GM18907 (cell line): ENCODE measurements at regions not wholly inside any gene's neighbourhood (a gene's known extent, or its start where the extent isn't known, plus 50 kb on each side); places are given as distances from the start of the nearest gene placed in this dataset.
"Not testable (repeated sequence)": the region's sequence is repeated elsewhere in the genome, so short reads cannot be mapped to it uniquely, and the experiment has no call there.

Experiments used
- ATAC-seq: cut with Tn5 transposase; IDR thresholded peaks from one replicate; pipeline ENCODE4 v1.9.1; 2021; ENCODE audit warnings: mild to moderate bottlenecking, moderate library complexity; ENCODE audit not compliant: unreplicated experiment

- ATAC-seq, result no peak
These were observed 157.1 kb upstream of the RBPJ start for GRCh38 chr4:26163425-26164362.

- ATAC-seq, result no peak
These were observed 149.3 kb upstream of the RBPJ start for GRCh38 chr4:26171501-26171900.

GRCh38 chr4:26171941-26172340 lies 148.9 kb upstream of the RBPJ start:
- no peak for ATAC-seq

- ATAC-seq, result no peak
These were observed 147.2 kb upstream of the RBPJ start for GRCh38 chr4:26173619-26174018.

GRCh38 chr4:26174027-26174426 lies 146.8 kb upstream of the RBPJ start:
- ATAC-seq, result no peak

GRCh38 chr4:26175006-26175786 lies 145.6 kb upstream of the RBPJ start:
- peak; percentile 60 for ATAC-seq

GRCh38 chr4:26175905-26176470 lies 144.8 kb upstream of the RBPJ start:
- no peak for ATAC-seq

- ATAC-seq, result no peak
These were observed 144.1 kb upstream of the RBPJ start for GRCh38 chr4:26176598-26177149.

- ATAC-seq, result peak; percentile 13
These were observed 142.0 kb upstream of the RBPJ start for GRCh38 chr4:26178854-26179253.

GRCh38 chr4:26179316-26179760 lies 141.5 kb upstream of the RBPJ start:
- ATAC-seq, result peak; percentile 87

GRCh38 chr4:26181616-26182015 lies 139.2 kb upstream of the RBPJ start:
- no peak for ATAC-seq

- ATAC-seq, result no peak
These were observed 137.8 kb upstream of the RBPJ start for GRCh38 chr4:26183017-26183416.

GRCh38 chr4:26185436-26185835 lies 135.4 kb upstream of the RBPJ start:
- no peak for ATAC-seq

- no peak for ATAC-seq
These were observed 129.5 kb upstream of the RBPJ start for GRCh38 chr4:26191353-26191752.

GRCh38 chr4:26192899-26193869 lies 127.6 kb upstream of the RBPJ start:
- ATAC-seq, result peak; percentile 38

GRCh38 chr4:26194764-26195163 lies 126.0 kb upstream of the RBPJ start:
- peak; percentile 49 for ATAC-seq

- no peak for ATAC-seq
These were observed 124.2 kb upstream of the RBPJ start for GRCh38 chr4:26196567-26196966.

- ATAC-seq, result peak; percentile 93
These were observed 123.6 kb upstream of the RBPJ start for GRCh38 chr4:26197018-26197779.

- ATAC-seq, result not testable (repeated sequence)
These were observed 121.9 kb upstream of the RBPJ start for GRCh38 chr4:26198931-26199330.
